Kidney capillary endothelial cell (primary cell): ENCODE measurements at regions not wholly inside any gene's neighbourhood (a gene's known extent, or its start where the extent isn't known, plus 50 kb on each side); places are given as distances from the start of the nearest gene placed in this dataset.
"Not testable (repeated sequence)": the region's sequence is repeated elsewhere in the genome, so short reads cannot be mapped to it uniquely, and the experiment has no call there.

Experiments used
- DNase-seq: peaks from one replicate; pipeline ENCODE4 v3.0.0-alpha.2; 2018; ENCODE audit warnings: low spot score

DNA sequence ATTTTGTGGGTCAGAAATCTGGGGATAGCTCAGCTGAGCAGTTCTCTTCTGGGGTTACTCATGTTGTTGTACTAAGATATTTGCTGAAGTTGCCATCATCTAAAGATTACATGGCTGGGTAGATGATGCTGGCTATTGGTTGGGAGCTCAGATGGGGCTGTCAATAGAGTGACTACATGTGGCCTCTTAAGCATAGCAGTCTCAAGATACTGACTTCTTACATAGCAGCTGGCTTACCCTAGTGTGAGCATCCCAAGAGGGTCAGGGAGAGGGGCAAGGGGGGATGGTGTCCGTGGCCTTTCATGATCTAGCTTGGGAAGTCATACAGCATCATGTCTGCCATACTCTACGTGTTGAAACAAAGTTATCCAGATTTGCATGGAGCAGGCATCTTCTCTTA, 90.1 kb upstream of the HMGA2 start:
- DNase-seq: no peak

DNA sequence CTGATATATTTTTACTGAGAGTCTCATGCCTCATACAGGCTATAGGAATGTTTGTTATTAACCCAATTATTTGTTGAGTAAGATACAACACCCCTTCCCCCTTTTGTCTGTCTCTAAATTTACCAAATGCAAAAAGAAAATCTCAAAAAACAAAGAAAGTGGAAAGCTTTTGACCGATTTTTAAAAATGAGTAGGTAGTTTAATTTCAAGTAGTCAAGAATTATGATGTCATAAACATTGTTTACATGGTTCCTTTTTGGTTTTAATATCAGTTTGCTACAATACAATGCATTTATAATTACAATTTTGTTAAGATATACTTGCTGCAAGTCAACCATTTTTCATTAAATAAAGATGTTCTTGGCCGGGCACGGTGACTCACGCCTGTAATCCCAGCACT, 84.7 kb upstream of the HMGA2 start:
- no peak for DNase-seq

GRCh38 chr12:65740506-65740872, 83.8 kb upstream of the HMGA2 start:
- no peak for DNase-seq

GRCh38 chr12:65740873-65741600, 83.2 kb upstream of the HMGA2 start:
- DNase-seq: peak; percentile 55

GRCh38 chr12:65741656-65742017, 82.6 kb upstream of the HMGA2 start:
- DNase-seq: no peak

GRCh38 chr12:65742018-65743010, 82.0 kb upstream of the HMGA2 start:
- DNase-seq: no peak

DNA sequence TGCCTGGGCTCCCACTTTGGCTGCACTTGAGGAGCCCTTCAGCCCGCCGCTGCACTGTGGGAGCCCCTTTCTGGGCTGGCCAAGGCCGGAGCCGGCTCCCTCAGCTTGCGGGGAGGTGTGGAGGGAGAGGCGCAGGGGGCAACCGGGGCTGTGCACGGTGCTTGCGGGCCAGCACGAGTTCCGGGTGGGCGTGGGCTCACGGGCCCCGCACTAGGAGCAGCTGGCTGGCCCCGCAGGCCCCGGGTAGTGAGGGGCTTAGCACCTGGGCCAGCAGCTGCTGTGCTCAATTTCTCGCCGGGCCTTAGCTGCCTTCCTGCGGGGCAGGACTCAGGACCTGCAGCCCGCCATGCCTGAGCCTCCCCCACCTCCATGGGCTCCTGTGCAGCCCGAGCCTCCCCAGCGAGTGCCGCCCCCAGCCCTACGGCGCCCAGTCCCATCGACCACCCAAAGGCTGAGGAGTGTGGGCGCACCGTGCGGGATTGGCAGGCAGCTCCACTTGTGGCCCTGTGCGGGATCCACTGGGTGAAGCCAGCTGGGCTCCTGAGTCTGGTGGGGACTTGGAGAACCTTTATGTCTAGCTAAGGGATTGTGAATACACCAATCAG, 79.9 kb upstream of the HMGA2 start:
- DNase-seq: not testable (repeated sequence)

DNA sequence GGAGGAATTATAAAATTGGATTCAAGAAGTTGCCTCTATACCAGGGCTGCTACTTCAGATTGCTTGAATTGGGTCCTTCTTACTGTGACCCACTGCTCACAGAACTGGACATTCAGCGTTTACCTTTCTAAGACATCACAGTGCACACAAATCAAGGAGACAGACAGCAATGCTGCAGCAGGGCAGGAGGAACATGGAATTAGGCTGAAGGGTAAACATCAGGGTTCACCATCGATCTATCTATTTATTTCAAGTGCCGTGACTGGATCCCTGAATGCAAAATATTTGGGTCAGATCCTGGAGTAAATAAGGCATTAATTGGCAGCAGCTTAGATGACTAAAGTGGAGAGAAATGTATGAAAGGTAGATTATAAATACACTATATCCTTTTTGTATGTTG, 76.9 kb upstream of the HMGA2 start:
- no peak for DNase-seq

DNA sequence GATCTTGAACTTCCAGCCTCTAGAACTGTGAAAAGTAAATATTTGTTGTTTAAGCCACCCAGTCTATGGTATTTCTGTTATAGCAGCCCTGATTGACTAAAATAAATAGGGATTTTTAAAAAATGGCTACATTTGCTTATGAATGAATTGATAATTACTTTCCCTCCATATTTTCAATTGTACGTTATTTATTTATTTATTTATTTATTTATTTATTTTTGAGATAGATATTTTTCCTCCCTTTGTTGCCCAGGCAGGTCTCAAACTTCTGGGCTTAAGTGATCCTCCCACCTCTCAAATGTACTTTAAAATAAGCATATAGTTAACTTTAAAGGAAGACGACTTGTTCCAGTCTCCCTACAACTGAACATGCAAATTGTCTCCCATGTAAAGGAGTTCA, 76.0 kb upstream of the HMGA2 start:
- no peak for DNase-seq

GRCh38 chr12:65754290-65754689, 70.0 kb upstream of the HMGA2 start:
- no peak for DNase-seq

DNA sequence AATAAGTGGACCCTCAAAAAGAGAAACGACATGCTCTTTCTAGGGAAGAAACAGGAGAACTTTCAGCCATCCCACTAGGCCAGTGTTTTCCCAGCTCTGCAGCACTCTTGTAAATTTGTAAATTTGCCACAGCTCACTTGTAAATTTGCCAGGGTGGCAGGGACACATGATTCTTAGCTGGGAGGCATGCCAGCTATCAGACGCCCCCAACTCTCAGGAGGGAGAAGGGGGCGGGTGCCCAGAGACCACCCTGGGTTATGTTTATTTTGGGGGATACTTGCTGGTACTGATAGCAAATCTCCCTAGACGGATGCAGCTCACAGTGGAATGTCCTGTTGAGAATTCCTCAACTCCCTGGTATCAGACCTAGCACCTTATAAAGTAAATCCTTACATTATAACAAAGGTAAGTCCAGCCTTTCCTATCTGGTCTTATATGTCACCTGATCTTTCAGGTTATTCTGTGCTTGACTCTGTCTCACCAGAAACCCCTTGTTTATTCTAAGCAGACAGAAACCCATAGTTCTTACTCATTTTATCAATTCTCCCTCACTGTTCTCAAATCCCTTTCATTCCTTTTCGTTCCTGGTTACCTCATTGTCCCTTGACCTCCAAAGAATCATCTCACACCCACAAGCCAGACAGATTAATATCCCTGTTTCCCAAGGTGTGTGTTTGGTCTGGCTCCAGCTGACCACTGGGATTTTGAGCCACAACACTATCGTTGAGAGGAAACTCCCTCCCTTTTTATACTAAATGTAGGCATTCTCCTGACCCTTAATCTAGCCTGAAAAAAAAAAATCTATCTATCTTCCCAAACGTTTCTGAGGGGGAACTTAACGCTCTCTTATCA, 69.3 kb upstream of the HMGA2 start:
- no peak for DNase-seq

- DNase-seq: no peak
Measured at GRCh38 chr12:65755596-65755978, 68.7 kb upstream of the HMGA2 start.

DNA sequence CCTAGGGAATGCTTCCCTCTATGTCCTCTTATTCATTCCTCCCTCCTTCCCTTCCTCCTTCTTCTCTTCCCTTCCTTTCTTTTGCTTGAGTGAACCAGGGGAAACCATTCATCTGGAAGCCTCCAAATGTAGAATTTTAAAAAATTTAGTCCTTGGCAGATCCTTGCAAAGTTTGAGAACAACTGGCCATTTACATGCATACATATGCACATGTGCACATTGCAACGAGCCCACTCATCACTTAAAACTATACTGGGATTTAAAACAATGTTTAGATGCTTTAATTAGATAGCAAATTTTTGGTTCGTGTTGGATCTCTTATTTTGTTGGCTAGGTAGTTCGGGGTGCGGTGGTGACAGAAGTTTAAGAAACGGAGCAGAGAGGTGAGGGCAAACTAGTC, 68.0 kb upstream of the HMGA2 start:
- no peak for DNase-seq

GRCh38 chr12:65756956-65757511, 67.2 kb upstream of the HMGA2 start:
- DNase-seq: no peak

DNA sequence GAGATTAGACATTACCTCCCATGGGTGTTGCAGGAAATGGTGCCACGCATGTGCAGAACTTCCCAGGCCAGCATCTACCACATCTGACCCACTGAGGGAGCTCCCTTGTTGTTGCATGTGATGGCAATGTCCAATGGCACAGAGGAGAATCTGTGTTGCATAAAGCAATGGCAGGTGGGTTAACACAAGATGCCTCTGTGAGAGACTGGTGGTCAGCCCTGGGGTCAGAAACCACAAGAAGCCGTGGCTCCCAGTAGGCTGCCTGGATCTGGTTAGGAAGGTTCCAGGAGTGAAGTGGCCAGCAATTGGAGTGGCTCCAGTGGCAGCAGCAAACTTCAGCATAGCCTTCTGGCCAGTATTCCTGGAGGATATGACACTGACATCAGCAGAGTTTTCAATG, 65.9 kb upstream of the HMGA2 start:
- DNase-seq: no peak

GRCh38 chr12:65759735-65760134, 64.5 kb upstream of the HMGA2 start:
- no peak for DNase-seq

GRCh38 chr12:65761301-65761700, 63.0 kb upstream of the HMGA2 start:
- DNase-seq: no peak

- no peak for DNase-seq
Measured at GRCh38 chr12:65764325-65764724, 60.0 kb upstream of the HMGA2 start.

- no peak for DNase-seq
Measured at GRCh38 chr12:65765436-65765813, 58.9 kb upstream of the HMGA2 start.

DNA sequence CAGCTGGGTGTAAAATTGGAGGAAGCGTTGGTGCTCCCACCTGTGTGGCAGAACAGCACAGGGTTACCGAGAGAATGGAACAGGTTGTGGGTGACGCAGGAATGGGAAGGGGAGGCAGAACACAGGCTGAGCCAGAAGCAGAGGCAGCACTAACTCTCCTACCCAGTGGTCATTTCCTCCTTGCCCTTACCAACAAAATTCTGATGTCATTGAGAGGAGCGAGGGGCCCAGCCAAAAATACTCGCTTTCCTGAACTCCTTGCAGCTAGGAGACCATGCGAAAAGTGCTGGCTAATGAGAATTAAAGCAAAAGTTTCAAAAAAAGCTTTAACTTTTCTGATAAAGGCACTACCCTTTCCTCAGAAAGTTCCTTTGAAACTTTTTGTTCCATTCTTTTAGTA, 54.4 kb upstream of the HMGA2 start:
- DNase-seq: no peak
